Heart right ventricle (tissue), 16 donors: ENCODE measurements at regions not wholly inside any gene's neighbourhood (a gene's known extent, or its start where the extent isn't known, plus 50 kb on each side); places are given as distances from the start of the nearest gene placed in this dataset.
A peak's percentile ranks its signal among the peaks of the same experiment; 100 is the strongest.

Source experiments
- ATAC-seq, 8 donors: fragments of 200-7000 bp; cut with Tn5 transposase; one replicate each; pipeline ENCODE4 v1.9.1; 2020; ENCODE audit warnings: mild to moderate bottlenecking in 8 of 8, moderate library complexity in 8 of 8, moderate number of reproducible peaks in 1 of 8
- DNase-seq, 2 donors: peaks; one replicate each; pipeline ENCODE4 v3.0.0-alpha.2; 2020
- H3K27ac ChIP-seq, 10 donors: fragments of 200-600 bp; sonication (generic) in 2 of 10; one replicate each; pipeline versions ENCODE4 v1.5.0 to v1.8.0; 2020 to 2022; ENCODE audit warnings: mild to moderate bottlenecking in 3 of 10
- H3K27me3 ChIP-seq, 7 donors: fragments of 200-600 bp; one replicate each; pipeline ENCODE4 v1.8.0; 2021 to 2022; ENCODE audit warnings: mild to moderate bottlenecking in 2 of 7
- H3K36me3 ChIP-seq, 9 donors: fragments of 200-600 bp; sonication (generic) in 1 of 9; one replicate each; pipeline versions ENCODE4 v1.5.0 to v1.8.0; 2020 to 2022; ENCODE audit warnings: mild to moderate bottlenecking in 2 of 9
- H3K4me1 ChIP-seq, 9 donors: fragments of 200-600 bp; sonication (generic) in 1 of 9; one replicate each; pipeline versions ENCODE4 v1.5.0 to v1.8.0; 2020 to 2022; ENCODE audit warnings: mild to moderate bottlenecking in 4 of 9
- H3K4me3 ChIP-seq, 10 donors: fragments of 200-600 bp; sonication (generic) in 2 of 10; one replicate each; pipeline versions ENCODE4 v1.5.0 to v1.8.0; 2020 to 2022; ENCODE audit warnings: mild to moderate bottlenecking in 7 of 10, moderate library complexity in 2 of 10
- H3K9me3 ChIP-seq, 11 donors: fragments of 200-600 bp in 10 of 11; sonication (generic) in 2 of 11; one replicate each; pipeline versions ENCODE4 v1.5.0 to v1.8.0; 2013 to 2022; ENCODE audit warnings: mild to moderate bottlenecking in 2 of 11, control low read depth in 1 of 11, moderate library complexity in 1 of 11
- CTCF ChIP-seq, 9 donors: fragments of 200-600 bp; sonication (generic) in 2 of 9; IDR thresholded peaks; one replicate each; pipeline versions ENCODE4 v1.5.0 to v1.8.0; 2021 to 2022; ENCODE audit warnings: antibody characterized with exemption in 9 of 9, mild to moderate bottlenecking in 5 of 9, moderate library complexity in 1 of 9
- WGBS, 2 donors: extraction: QIAGEN DNeasy Blood & Tissue Kit; methylation state at CpG; one replicate each; pipeline ENCODE4 v1.1.7; 2013; ENCODE audit warnings: inconsistent platforms in 1 of 2; 5-methylcytosine and 5-hydroxymethylcytosine counted together
- intact Hi-C, 10 donors: fragments of 100-400 bp; cut with DNase I; formaldehyde crosslinking; loops; one replicate each; pipeline versions ENCODE4 v1.11.1 to v1.14.2; 2022
- donor health status: Arrhythmogenic right ventricular cardiomyopathy.
- donor health status: ischemic (EF 13 %, LVEDD 7.1; RV severe dilation, severe dysfunction).
- donor health status: healthy with polysubstance abuse.
- donor health status: DM: no; HTN: yes; CAD: no.
- donor health status: DM: no; HTN: no; CAD: no.
- donor health status: ischemic (EF 25% LVEDD 6.9; RV normal size, moderate dysfunction).
- donor health status: ischemic (EF 25% LVEDD 5.7; RV mildly dilated, moderate dysfunction).
- donor health status: healthy.
- donor health status: DM: yes; HTN: yes; CAD: no.
- donor health status: Ischemic cardiomyopathy.
- donor health status: ischemic (EF 35%, LVEDD 5.7; RV mildly dilated, moderate dysfunction).
- donor health status: nonischemic (EF 11% LVEDD 7.7; RV severe dilation, severe dysfunction).
- donor health status: DM: yes; HTN: yes; CAD: no.
- donor health status: PGD.
- donor health status: ischemic (EF 29% LVEDD 5.4; RV normal size, mild dysfunction).
- donor health status: nonischemic (EF 23%, LVEDD 6.1; RV moderate dilation, normal function).

GRCh38 chr11:23976426-23976825, 520.4 kb upstream of the LUZP2 start:
- no peak overlapping the region for H3K27ac ChIP-seq
- no peak for DNase-seq
- H3K4me3 ChIP-seq, result no peak overlapping the region
- no peaks in the 10 kb centered on the region for H3K36me3 ChIP-seq
- intact Hi-C loops, result no loop called here
- H3K9me3 ChIP-seq, result no peaks in the 10 kb centered on the region
- ATAC-seq, result no peak
- no peaks in the 10 kb centered on the region for H3K4me1 ChIP-seq
- TF ChIP-seq CTCF (IDR thresholded peaks at IDR 0.05), result no peak
- no peaks in the 10 kb centered on the region for H3K27me3 ChIP-seq
- WGBS, 2 donors, result 33 to 41% methylated on average over 1 of the region's 1 CpG

DNA sequence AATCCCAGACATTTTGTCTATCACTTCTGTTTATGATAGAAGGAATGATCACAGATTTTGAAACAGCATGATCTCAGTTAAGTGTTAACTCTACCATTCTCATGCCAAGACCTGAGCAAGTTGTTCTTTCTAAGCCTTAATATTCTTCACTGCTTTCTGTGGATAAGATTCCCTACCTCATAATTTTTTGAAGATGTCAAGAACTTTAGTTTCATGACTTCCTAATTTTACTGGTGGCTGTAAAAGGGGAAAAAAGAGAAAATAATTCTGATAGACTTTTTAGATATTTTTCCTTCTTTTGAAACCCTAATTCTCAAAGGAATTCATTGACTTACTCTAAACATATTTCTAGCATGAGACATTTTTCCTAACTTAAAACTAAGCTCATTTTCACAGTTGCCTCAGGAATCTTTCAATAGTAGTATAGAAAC, 520.0 kb upstream of the LUZP2 start:
- Histone ChIP-seq H3K27ac (no peak overlapping the region), H3K27me3 (no peaks in the 10 kb centered on the region), H3K36me3 (no peaks in the 10 kb centered on the region), H3K9me3 (no peaks in the 10 kb centered on the region), H3K4me1 (no peaks in the 10 kb centered on the region), H3K4me3 (no peak overlapping the region)
- no peak for DNase-seq
- ATAC-seq, result no peak
- no peak for TF ChIP-seq CTCF (IDR thresholded peaks at IDR 0.05)
- intact Hi-C loops, result no loop called here

GRCh38 chr11:23988381-23989006, 508.4 kb upstream of the LUZP2 start:
- Histone ChIP-seq H3K4me3 (no peak overlapping the region), H3K4me1 (peaks cover 0 to 5% (median 0%) of the 10 kb centered on the region in 9 donors), H3K27ac (no peak overlapping the region), H3K36me3 (no peaks in the 10 kb centered on the region), H3K9me3 (no peaks in the 10 kb centered on the region), H3K27me3 (no peaks in the 10 kb centered on the region)
- intact Hi-C loops, result loop anchor here in 1 of 10 donors (10.0 kb wide), 1 partner anchor 56 kb away; no protein-coding TSS in a partner anchor
- ATAC-seq (no peak), DNase-seq (no peak)
- WGBS, 2 donors, result 55 to 74% methylated on average over 1 of the region's 1 CpG
- TF ChIP-seq CTCF (IDR thresholded peaks at IDR 0.05), result no peak

GRCh38 chr11:23990346-23991164, 506.3 kb upstream of the LUZP2 start:
- ATAC-seq, result no peak
- H3K4me1 ChIP-seq, result peaks cover 0 to 5% (median 0%) of the 10 kb centered on the region in 9 donors
- intact Hi-C loops, result no loop called here
- H3K27ac ChIP-seq, result peak overlapping the region in 1 of 10 donors; percentile 47
- WGBS, 2 donors, result 63 to 77% methylated on average over 2 of the region's 2 CpGs
- DNase-seq, result no peak
- no peaks in the 10 kb centered on the region for H3K27me3 ChIP-seq
- no peaks in the 10 kb centered on the region for H3K36me3 ChIP-seq
- no peak for TF ChIP-seq CTCF (IDR thresholded peaks at IDR 0.05)
- no peak overlapping the region for H3K4me3 ChIP-seq
- peaks cover 0 to 7% (median 0%) of the 10 kb centered on the region in 11 donors for H3K9me3 ChIP-seq
